Spleen (tissue), 11 donors: ENCODE measurements at regions not wholly inside any gene's neighbourhood (a gene's known extent, or its start where the extent isn't known, plus 50 kb on each side); places are given as distances from the start of the nearest gene placed in this dataset.

Source experiments
- DNase-seq: peaks from one replicate; pipeline ENCODE4 v3.0.0-alpha.2; 2020
- H3K27ac ChIP-seq, 8 donors: fragments of 200-600 bp; sonication (generic) in 7 of 8; 1 replicate in 4 of 8; 2 replicates in 4 of 8; pipeline versions ENCODE4 v1.5.0 to v1.8.0; 2016 to 2021; ENCODE audit warnings: inconsistent platforms in 4 of 8, mild to moderate bottlenecking in 4 of 8, moderate library complexity in 1 of 8
- H3K27me3 ChIP-seq, 7 donors: fragments of 200-600 bp; sonication (generic) in 6 of 7; replicated peaks in 1 of 7; 1 replicate in 4 of 7; 2 replicates in 3 of 7; pipeline versions ENCODE4 v1.5.0 to v1.8.0; 2016 to 2021; ENCODE audit warnings: inconsistent platforms in 3 of 7, mild to moderate bottlenecking in 1 of 7
- H3K36me3 ChIP-seq, 6 donors: fragments of 200-600 bp; sonication (generic) in 5 of 6; 1 replicate in 4 of 6; 2 replicates in 2 of 6; pipeline versions ENCODE4 v1.5.0 to v1.8.0; 2016 to 2021; ENCODE audit warnings: inconsistent platforms in 2 of 6
- H3K4me1 ChIP-seq, 6 donors: fragments of 200-600 bp; sonication (generic) in 5 of 6; 1 replicate in 3 of 6; 2 replicates in 3 of 6; pipeline versions ENCODE4 v1.5.0 to v1.8.0; 2016 to 2021; ENCODE audit warnings: inconsistent platforms in 3 of 6
- H3K4me3 ChIP-seq, 8 donors: fragments of 200-600 bp; sonication (generic) in 7 of 8; 1 replicate in 4 of 8; 2 replicates in 4 of 8; pipeline versions ENCODE4 v1.5.0 to v1.8.0; 2016 to 2021; ENCODE audit warnings: inconsistent platforms in 4 of 8, mild to moderate bottlenecking in 4 of 8, moderate library complexity in 2 of 8
- H3K9me3 ChIP-seq, 8 donors: fragments of 200-600 bp; sonication (generic) in 7 of 8; 1 replicate in 4 of 8; 2 replicates in 4 of 8; pipeline versions ENCODE4 v1.5.0 to v1.8.0; 2016 to 2021; ENCODE audit warnings: inconsistent platforms in 4 of 8
- CTCF ChIP-seq, 11 experiments: fragments of 200-600 bp in 7 of 11; fragments of 450-650 bp in 4 of 11; sonication (generic) in 4 of 11; IDR thresholded peaks in 8 of 11; conservative IDR thresholded peaks in 3 of 11; 1 replicate in 7 of 11; 2 replicates in 4 of 11; pipeline versions ENCODE4 v1.4.0 to v1.8.0; 2016 to 2021; ENCODE audit warnings: antibody characterized with exemption in 11 of 11, inconsistent platforms in 4 of 11, mild to moderate bottlenecking in 1 of 11
- POLR2A ChIP-seq, 3 donors: fragments of 450-650 bp; IDR thresholded peaks; one replicate each; pipeline ENCODE4 v1.5.1; 2017; ENCODE audit warnings: antibody characterized with exemption in 3 of 3, mild to moderate bottlenecking in 1 of 3
- POLR2AphosphoS5 ChIP-seq, 3 donors: sonication (generic); formaldehyde crosslinking; IDR thresholded peaks; one replicate each; pipeline ENCODE4 v1.5.1; 2017; ENCODE audit warnings: antibody characterized with exemption in 3 of 3
- WGBS, 5 donors: extraction: QIAGEN DNeasy Blood & Tissue Kit in 3 of 5; methylation state at CpG; one replicate each; pipeline versions ENCODE4 v1.1.5 to v1.1.7; 2013 to 2018; 5-methylcytosine and 5-hydroxymethylcytosine counted together
- intact Hi-C: fragments of 100-400 bp; cut with DNase I; formaldehyde crosslinking; loops from one replicate; pipeline ENCODE4 v1.15.0; 2023; ENCODE audit warnings: low total_unique reads
- donor health status: healthy with polysubstance abuse.
- donor health status: DM: no; HTN: no; CAD: no; lungs with moderate emphysema.
- donor health status: DM: no; HTN: no; CAD: no.
- donor health status: Bipolar disorder and iron deficiency.
- donor health status: healthy.
- donor health status: DM: no; HTN: no; CAD: no.
- donor health status: DM: yes; HTN: yes; CAD: no.

GRCh38 chr6:125512621-125513020 lies 210.9 kb upstream of the HDDC2 start:
- 71 to 82% (median 76%) methylated on average over 2 of the region's 2 CpGs for WGBS, 5 donors
- no peak for TF ChIP-seq POLR2A (IDR thresholded peaks at IDR 0.05)
- no peak for TF ChIP-seq POLR2AphosphoS5 (IDR thresholded peaks at IDR 0.05)
- TF ChIP-seq CTCF (IDR thresholded peaks at IDR 0.05 in 8 of 11, conservative IDR thresholded peaks at IDR 0.05 in 3 of 11): peak in 1 of 11 experiments; percentile 11
- no peak overlapping the region for H3K27ac ChIP-seq
- H3K4me1 ChIP-seq: peaks cover 0 to 3% (median 0%) of the 10 kb centered on the region in 6 donors
- H3K9me3 ChIP-seq: peaks cover 0 to 13% (median 4%) of the 10 kb centered on the region in 8 donors
- H3K36me3 ChIP-seq: no peaks in the 10 kb centered on the region
- H3K4me3 ChIP-seq: no peak overlapping the region
- intact Hi-C loops: no loop called here
- peaks cover 0 to under 1% (median 0%) of the 10 kb centered on the region in 7 donors for H3K27me3 ChIP-seq
- DNase-seq: no peak

DNA sequence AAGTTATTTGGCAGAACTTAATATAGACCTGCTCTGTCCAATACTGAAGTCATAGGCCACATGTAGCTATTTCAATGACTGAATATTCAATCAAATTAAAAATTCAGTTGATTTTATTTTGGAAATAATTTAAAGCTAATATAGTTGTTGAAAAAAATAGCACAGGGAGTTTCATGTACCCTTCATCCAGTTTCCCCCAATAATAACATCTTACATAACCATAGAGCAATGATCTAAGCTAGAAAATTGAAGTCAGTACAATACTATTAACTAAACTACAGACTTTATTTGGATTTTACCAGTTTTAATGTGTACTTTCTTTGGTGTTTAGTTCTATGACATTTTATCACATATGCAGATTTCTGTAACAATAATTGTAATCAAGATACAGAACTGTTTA lies 212.2 kb upstream of the HDDC2 start:
- Histone ChIP-seq H3K4me3 (no peak overlapping the region), H3K27me3 (peaks cover 0 to 4% (median 0%) of the 10 kb centered on the region in 7 donors), H3K4me1 (no peaks in the 10 kb centered on the region), H3K27ac (no peak overlapping the region), H3K9me3 (peaks cover 0 to 13% (median 4%) of the 10 kb centered on the region in 8 donors), H3K36me3 (no peaks in the 10 kb centered on the region)
- TF ChIP-seq CTCF (IDR thresholded peaks at IDR 0.05 in 8 of 11, conservative IDR thresholded peaks at IDR 0.05 in 3 of 11): no peak
- TF ChIP-seq POLR2AphosphoS5 (IDR thresholded peaks at IDR 0.05): no peak
- TF ChIP-seq POLR2A (IDR thresholded peaks at IDR 0.05): no peak
- no peak for DNase-seq
- intact Hi-C loops: no loop called here

GRCh38 chr6:125516644-125517043 lies 214.9 kb upstream of the HDDC2 start:
- TF ChIP-seq POLR2AphosphoS5 (IDR thresholded peaks at IDR 0.05) (no peak), POLR2A (IDR thresholded peaks at IDR 0.05) (no peak), CTCF (IDR thresholded peaks at IDR 0.05 in 8 of 11, conservative IDR thresholded peaks at IDR 0.05 in 3 of 11) (no peak)
- H3K9me3 ChIP-seq: peaks cover 0 to 13% (median 4%) of the 10 kb centered on the region in 8 donors
- H3K27ac ChIP-seq: no peak overlapping the region
- peaks cover 0 to 4% (median 0%) of the 10 kb centered on the region in 7 donors for H3K27me3 ChIP-seq
- no peaks in the 10 kb centered on the region for H3K4me1 ChIP-seq
- H3K4me3 ChIP-seq: no peak overlapping the region
- intact Hi-C loops: no loop called here
- H3K36me3 ChIP-seq: no peaks in the 10 kb centered on the region
- 83 to 93% (median 87%) methylated on average over 3 of the region's 3 CpGs for WGBS, 5 donors
- DNase-seq: no peak

GRCh38 chr6:125519367-125519766 lies 217.6 kb upstream of the HDDC2 start:
- Histone ChIP-seq H3K27ac (no peak overlapping the region), H3K27me3 (peaks cover 0 to 10% (median 0%) of the 10 kb centered on the region in 7 donors), H3K9me3 (peaks cover 0 to 11% (median 4%) of the 10 kb centered on the region in 8 donors), H3K4me3 (no peak overlapping the region), H3K4me1 (no peaks in the 10 kb centered on the region), H3K36me3 (no peaks in the 10 kb centered on the region)
- TF ChIP-seq POLR2A (IDR thresholded peaks at IDR 0.05) (no peak), POLR2AphosphoS5 (IDR thresholded peaks at IDR 0.05) (no peak), CTCF (IDR thresholded peaks at IDR 0.05 in 8 of 11, conservative IDR thresholded peaks at IDR 0.05 in 3 of 11) (no peak)
- intact Hi-C loops: no loop called here
- no peak for DNase-seq
